Effector memory CD8-positive, alpha-beta T cell (primary cell): ENCODE measurements at regions not wholly inside any gene's neighbourhood (a gene's known extent, or its start where the extent isn't known, plus 50 kb on each side); places are given as distances from the start of the nearest gene placed in this dataset.

Experiments used
- ATAC-seq: fragments of 150-1000 bp; cut with Tn5 transposase; replicated peaks from 2 replicates; pipeline ENCODE4 v1.10.0; 2021; ENCODE audit warnings: mild to moderate bottlenecking, moderate library complexity
- DNase-seq, 3 experiments: peaks; one replicate each; pipeline ENCODE4 v3.0.0; 2021
- H3K27ac Mint-ChIP-seq, 2 donors: one replicate each; pipeline ENCODE4 v1.8.0; 2022; ENCODE audit warnings: mild to moderate bottlenecking in 2 of 2, mixed read lengths in 2 of 2, moderate library complexity in 2 of 2
- H3K27me3 Mint-ChIP-seq, 2 donors: one replicate each; pipeline ENCODE4 v1.8.0; 2022; ENCODE audit warnings: mixed read lengths in 2 of 2
- H3K36me3 Mint-ChIP-seq: one replicate; pipeline ENCODE4 v1.8.0; 2022; ENCODE audit warnings: mild to moderate bottlenecking, moderate library complexity, mixed read lengths; ENCODE audit not compliant: insufficient read depth
- H3K4me1 Mint-ChIP-seq, 2 donors: one replicate each; pipeline ENCODE4 v1.8.0; 2022; ENCODE audit warnings: low read depth in 2 of 2, mixed read lengths in 2 of 2
- H3K4me3 Mint-ChIP-seq, 2 donors: one replicate each; pipeline ENCODE4 v1.8.0; 2022; ENCODE audit warnings: mild to moderate bottlenecking in 2 of 2, mixed read lengths in 2 of 2, moderate library complexity in 2 of 2
- H3K9me3 Mint-ChIP-seq, 2 donors: one replicate each; pipeline ENCODE4 v1.8.0; 2022; ENCODE audit warnings: mixed read lengths in 2 of 2

GRCh38 chr1:5308249-5308648, 653.8 kb downstream of the AJAP1 start:
- DNase-seq (no peak), ATAC-seq (no peak)
- Mint-ChIP-seq H3K9me3 (no peaks in the 10 kb centered on the region), H3K36me3 (no peaks in the 10 kb centered on the region), H3K27ac (no peak overlapping the region), H3K4me1 (peaks cover 0 to 9% of the 10 kb centered on the region in 2 donors), H3K27me3 (peaks cover 19 to 41% of the 10 kb centered on the region in 2 donors), H3K4me3 (no peak overlapping the region)

GRCh38 chr1:5304702-5305101, 650.3 kb downstream of the AJAP1 start:
- peaks cover 0 to 2% of the 10 kb centered on the region in 2 donors for H3K9me3 Mint-ChIP-seq
- no peaks in the 10 kb centered on the region for H3K4me1 Mint-ChIP-seq
- H3K27ac Mint-ChIP-seq: no peak overlapping the region
- no peak for DNase-seq
- H3K4me3 Mint-ChIP-seq: no peak overlapping the region
- H3K36me3 Mint-ChIP-seq: no peaks in the 10 kb centered on the region
- no peak for ATAC-seq
- H3K27me3 Mint-ChIP-seq: peaks cover 22 to 30% of the 10 kb centered on the region in 2 donors

- DNase-seq: no peak
- no peak for ATAC-seq
- H3K27ac Mint-ChIP-seq: no peak overlapping the region
Observed at GRCh38 chr1:5298376-5298775, 644.0 kb downstream of the AJAP1 start.

GRCh38 chr1:5297886-5298239, 643.5 kb downstream of the AJAP1 start:
- ATAC-seq (no peak), DNase-seq (no peak)
- no peak overlapping the region for H3K4me3 Mint-ChIP-seq
- no peak overlapping the region for H3K27ac Mint-ChIP-seq
- H3K9me3 Mint-ChIP-seq: peaks cover 0 to 2% of the 10 kb centered on the region in 2 donors
- peaks cover 28 to 65% of the 10 kb centered on the region in 2 donors for H3K27me3 Mint-ChIP-seq
- H3K36me3 Mint-ChIP-seq: peaks cover 3% of the 10 kb centered on the region
- H3K4me1 Mint-ChIP-seq: no peaks in the 10 kb centered on the region

More at GRCh38 chr1:5298376-5298775, 644.0 kb downstream of the AJAP1 start:
- H3K9me3 Mint-ChIP-seq: peaks cover 0 to 2% of the 10 kb centered on the region in 2 donors
- H3K36me3 Mint-ChIP-seq: peaks cover 3% of the 10 kb centered on the region
- H3K4me1 Mint-ChIP-seq: no peaks in the 10 kb centered on the region
- no peak overlapping the region for H3K4me3 Mint-ChIP-seq
- peaks cover 28 to 65% of the 10 kb centered on the region in 2 donors for H3K27me3 Mint-ChIP-seq

- ATAC-seq: no peak
- Mint-ChIP-seq H3K4me1 (no peaks in the 10 kb centered on the region), H3K36me3 (peaks cover 3% of the 10 kb centered on the region), H3K4me3 (no peak overlapping the region), H3K27ac (no peak overlapping the region), H3K27me3 (peaks cover 25 to 61% of the 10 kb centered on the region in 2 donors), H3K9me3 (peaks cover 0 to 2% of the 10 kb centered on the region in 2 donors)
- no peak for DNase-seq
Observed at GRCh38 chr1:5297180-5297885, 642.9 kb downstream of the AJAP1 start.

GRCh38 chr1:5296557-5297179, 642.3 kb downstream of the AJAP1 start:
- Mint-ChIP-seq H3K27me3 (peaks cover 22 to 59% of the 10 kb centered on the region in 2 donors), H3K9me3 (peaks cover 0 to 2% of the 10 kb centered on the region in 2 donors), H3K27ac (no peak overlapping the region), H3K4me1 (no peaks in the 10 kb centered on the region), H3K4me3 (no peak overlapping the region), H3K36me3 (peaks cover 3% of the 10 kb centered on the region)
- ATAC-seq: no peak
- DNase-seq: no peak

- Mint-ChIP-seq H3K4me1 (no peaks in the 10 kb centered on the region), H3K27me3 (peaks cover 22 to 58% of the 10 kb centered on the region in 2 donors), H3K36me3 (peaks cover 3% of the 10 kb centered on the region), H3K9me3 (peaks cover 0 to 2% of the 10 kb centered on the region in 2 donors), H3K27ac (no peak overlapping the region), H3K4me3 (no peak overlapping the region)
- ATAC-seq (no peak), DNase-seq (no peak)
Observed at GRCh38 chr1:5296095-5296494, 641.7 kb downstream of the AJAP1 start.

- DNase-seq (no peak), ATAC-seq (no peak)
- Mint-ChIP-seq H3K9me3 (no peaks in the 10 kb centered on the region), H3K4me1 (peaks cover 0 to 2% of the 10 kb centered on the region in 2 donors), H3K27me3 (peaks cover 14 to 23% of the 10 kb centered on the region in 2 donors), H3K27ac (no peak overlapping the region), H3K36me3 (peaks cover 3% of the 10 kb centered on the region), H3K4me3 (no peak overlapping the region)
Observed at GRCh38 chr1:5291889-5292288, 637.5 kb downstream of the AJAP1 start.

- Mint-ChIP-seq H3K4me1 (peaks cover 0 to 3% of the 10 kb centered on the region in 2 donors), H3K36me3 (no peaks in the 10 kb centered on the region), H3K27ac (no peak overlapping the region), H3K4me3 (no peak overlapping the region), H3K9me3 (no peaks in the 10 kb centered on the region), H3K27me3 (peaks cover 7 to 15% of the 10 kb centered on the region in 2 donors)
- ATAC-seq: no peak
- DNase-seq: no peak
Observed at GRCh38 chr1:5287178-5288150, 633.1 kb downstream of the AJAP1 start.

- ATAC-seq (no peak), DNase-seq (peak; percentile 19 to 38 (median 31))
- peaks cover 0 to 3% of the 10 kb centered on the region in 2 donors for H3K4me1 Mint-ChIP-seq
- H3K4me3 Mint-ChIP-seq: no peak overlapping the region
- peak overlapping the region in 1 of 2 donors; percentile 6 for H3K27ac Mint-ChIP-seq
- H3K9me3 Mint-ChIP-seq: no peaks in the 10 kb centered on the region
- H3K27me3 Mint-ChIP-seq: peaks cover 7 to 23% of the 10 kb centered on the region in 2 donors
- H3K36me3 Mint-ChIP-seq: no peaks in the 10 kb centered on the region
Observed at GRCh38 chr1:5286244-5286643, 631.8 kb downstream of the AJAP1 start.

GRCh38 chr1:5274527-5274926, 620.1 kb downstream of the AJAP1 start:
- Mint-ChIP-seq H3K4me3 (no peak overlapping the region), H3K27me3 (peaks cover 6 to 27% of the 10 kb centered on the region in 2 donors), H3K4me1 (no peaks in the 10 kb centered on the region), H3K9me3 (no peaks in the 10 kb centered on the region), H3K36me3 (peaks cover 3% of the 10 kb centered on the region), H3K27ac (no peak overlapping the region)
- ATAC-seq (no peak), DNase-seq (no peak)

- Mint-ChIP-seq H3K27me3 (peaks cover 6 to 35% of the 10 kb centered on the region in 2 donors), H3K4me3 (no peak overlapping the region)
- DNase-seq: no peak
Observed at GRCh38 chr1:5273280-5274003, 619.0 kb downstream of the AJAP1 start.

GRCh38 chr1:5272325-5272724, 617.9 kb downstream of the AJAP1 start:
- DNase-seq: no peak
- no peak for ATAC-seq
- Mint-ChIP-seq H3K36me3 (peaks cover 3% of the 10 kb centered on the region), H3K4me3 (no peak overlapping the region), H3K27ac (no peak overlapping the region), H3K27me3 (peaks cover 16 to 46% of the 10 kb centered on the region in 2 donors), H3K9me3 (peaks cover 3 to 8% of the 10 kb centered on the region in 2 donors), H3K4me1 (no peaks in the 10 kb centered on the region)

More at GRCh38 chr1:5273280-5274003, 619.0 kb downstream of the AJAP1 start:
- H3K36me3 Mint-ChIP-seq: peaks cover 3% of the 10 kb centered on the region
- ATAC-seq: no peak
- H3K9me3 Mint-ChIP-seq: peaks cover 3 to 7% of the 10 kb centered on the region in 2 donors
- no peaks in the 10 kb centered on the region for H3K4me1 Mint-ChIP-seq
- H3K27ac Mint-ChIP-seq: no peak overlapping the region
